Left forelimb (tissue), 1 donor: ENCODE measurements at regions not wholly inside any gene's neighbourhood (a gene's known extent, or its start where the extent isn't known, plus 50 kb on each side); places are given as distances from the start of the nearest gene placed in this dataset.

Experiments used
- DNase-seq: peaks from one replicate; pipeline ENCODE4 v3.0.0-alpha.2; 2018; ENCODE audit warnings: low spot score

GRCh38 chr9:18075253-18075952 is 398.6 kb upstream of the ADAMTSL1 start:
- DNase-seq, result no peak

- no peak for DNase-seq
Measured at GRCh38 chr9:18077941-18078678, 395.8 kb upstream of the ADAMTSL1 start.

GRCh38 chr9:18092138-18092537 is 381.8 kb upstream of the ADAMTSL1 start:
- DNase-seq, result no peak

- no peak for DNase-seq
Measured at GRCh38 chr9:18106006-18106560, 367.9 kb upstream of the ADAMTSL1 start.

GRCh38 chr9:18109675-18110074 is 364.3 kb upstream of the ADAMTSL1 start:
- no peak for DNase-seq

- no peak for DNase-seq
Measured at GRCh38 chr9:18111146-18111545, 362.8 kb upstream of the ADAMTSL1 start.

- peak; percentile 68 for DNase-seq
Measured at GRCh38 chr9:18114559-18115475, 359.1 kb upstream of the ADAMTSL1 start.

- DNase-seq, result no peak
Measured at GRCh38 chr9:18118268-18118667, 355.7 kb upstream of the ADAMTSL1 start.

- no peak for DNase-seq
Measured at GRCh38 chr9:18122171-18122570, 351.8 kb upstream of the ADAMTSL1 start.

GRCh38 chr9:18124760-18125159 is 349.2 kb upstream of the ADAMTSL1 start:
- no peak for DNase-seq

GRCh38 chr9:18126831-18127498 is 347.0 kb upstream of the ADAMTSL1 start:
- DNase-seq, result no peak

- DNase-seq, result no peak
Measured at GRCh38 chr9:18127499-18127875, 346.5 kb upstream of the ADAMTSL1 start.

GRCh38 chr9:18129809-18130334 is 344.1 kb upstream of the ADAMTSL1 start:
- no peak for DNase-seq

GRCh38 chr9:18136354-18136994 is 337.5 kb upstream of the ADAMTSL1 start:
- no peak for DNase-seq

- DNase-seq, result no peak
Measured at GRCh38 chr9:18137815-18138214, 336.1 kb upstream of the ADAMTSL1 start.

GRCh38 chr9:18138656-18139055 is 335.3 kb upstream of the ADAMTSL1 start:
- DNase-seq, result no peak

GRCh38 chr9:18141681-18142080 is 332.3 kb upstream of the ADAMTSL1 start:
- DNase-seq, result no peak

- no peak for DNase-seq
Measured at GRCh38 chr9:18143073-18143745, 330.7 kb upstream of the ADAMTSL1 start.

- no peak for DNase-seq
Measured at GRCh38 chr9:18146329-18146728, 327.6 kb upstream of the ADAMTSL1 start.

GRCh38 chr9:18149471-18150011 is 324.4 kb upstream of the ADAMTSL1 start:
- DNase-seq, result no peak
